H1 (cell line): ENCODE measurements at regions not wholly inside any gene's neighbourhood (a gene's known extent, or its start where the extent isn't known, plus 50 kb on each side); places are given as distances from the start of the nearest gene placed in this dataset.
A peak's percentile ranks its signal among the peaks of the same experiment; 100 is the strongest.

Experiments used
- CTCF ChIA-PET: fragments of 300-600 bp; sonication (Branson Sonifier 250); formaldehyde crosslinking; loops from one replicate; lab custom pipeline; 2021; ENCODE audit not compliant: partially characterized antibody; lab: Charles Lee
- POLR2A ChIA-PET: fragments of 300-600 bp; sonication (Branson Sonifier 250); formaldehyde crosslinking; loops from one replicate; lab custom pipeline; 2021; ENCODE audit warnings: inconsistent platforms; ENCODE audit not compliant: partially characterized antibody; lab: Charles Lee
- DNase-seq, 2 experiments: peaks; one replicate each; pipeline versions ENCODE4 v3.0.0 to v3.0.0-alpha.2; 2010 to 2022; ENCODE audit warnings: low spot score in 2 of 2, low read depth in 1 of 2, mixed read lengths in 1 of 2
- FAIRE-seq: peaks from 2 replicates; lab custom pipeline; 2011; peaks lifted over from hg19 to GRCh38; lab: Jason Lieb, UNC
- H2AFZ ChIP-seq: 2 replicates; pipeline ENCODE4 v1.8.1; 2012; ENCODE audit warnings: low read length, inconsistent platforms
- H2AK5ac ChIP-seq: 2 replicates; pipeline ENCODE4 v1.6.1; 2013; ENCODE audit warnings: low read depth, low read length
- H2BK120ac ChIP-seq: replicated peaks from 2 replicates; pipeline ENCODE3; 2013; ENCODE audit warnings: low read depth, low read length, inconsistent platforms
- H2BK12ac ChIP-seq: 2 replicates; pipeline ENCODE4 v1.6.1; 2013; ENCODE audit warnings: low read depth, low read length
- H2BK15ac ChIP-seq: 2 replicates; pipeline ENCODE4 v1.6.1; 2013; ENCODE audit warnings: low read length
- H2BK20ac ChIP-seq: 2 replicates; pipeline ENCODE4 v1.6.1; 2013; ENCODE audit warnings: low read length
- H2BK5ac ChIP-seq: 2 replicates; pipeline ENCODE4 v1.6.1; 2013; ENCODE audit warnings: low read depth, low read length
- H3K14ac ChIP-seq: 2 replicates; pipeline ENCODE4 v1.6.1; 2013; ENCODE audit warnings: inconsistent platforms; ENCODE audit not compliant: insufficient read length
- H3K18ac ChIP-seq: 2 replicates; pipeline ENCODE4 v1.6.1; 2013; ENCODE audit warnings: low read length; ENCODE audit errors: extremely low read depth
- H3K23ac ChIP-seq: 2 replicates; pipeline ENCODE4 v1.6.1; 2013; ENCODE audit warnings: inconsistent platforms; ENCODE audit not compliant: insufficient read length
- H3K23me2 ChIP-seq: 2 replicates; pipeline ENCODE4 v1.6.1; 2013; ENCODE audit warnings: low read depth, low read length
- H3K27ac ChIP-seq: 2 replicates; pipeline ENCODE4 v1.6.1; 2011; ENCODE audit warnings: low read depth, low read length, inconsistent platforms
- H3K27me3 ChIP-seq, 4 experiments: replicated peaks in 1 of 4; 1 replicate in 1 of 4; 2 replicates in 3 of 4; pipeline versions ENCODE4 v1.6.1 to v1.8.1; 2011 to 2013; ENCODE audit warnings: low read length in 3 of 4, mild to moderate bottlenecking in 3 of 4, inconsistent platforms in 2 of 4, mixed read lengths in 2 of 4, moderate library complexity in 1 of 4; ENCODE audit not compliant: control insufficient read depth in 3 of 4, insufficient read depth in 3 of 4; ENCODE audit errors: extremely low read depth in 1 of 4
- H3K36me3 ChIP-seq, 4 experiments: 2 replicates each; pipeline versions ENCODE4 v1.6.1 to v1.8.1; 2011 to 2013; ENCODE audit warnings: mild to moderate bottlenecking in 4 of 4, low read length in 3 of 4, moderate library complexity in 2 of 4, control low read depth in 1 of 4, inconsistent platforms in 1 of 4; ENCODE audit not compliant: insufficient read depth in 4 of 4, control insufficient read depth in 2 of 4
- H3K4ac ChIP-seq: replicated peaks from 2 replicates; pipeline ENCODE3; 2013; ENCODE audit warnings: low read length, low read depth, mixed read lengths, inconsistent platforms; ENCODE audit not compliant: insufficient read length
- H3K4me1 ChIP-seq, 4 experiments: replicated peaks in 1 of 4; 1 replicate in 1 of 4; 2 replicates in 3 of 4; pipeline versions ENCODE4 v1.6.1 to v1.8.1; 2011 to 2013; ENCODE audit warnings: low read length in 3 of 4, inconsistent platforms in 2 of 4, mixed read lengths in 1 of 4; ENCODE audit not compliant: insufficient read depth in 4 of 4, control insufficient read depth in 3 of 4
- H3K4me2 ChIP-seq, 2 experiments: 2 replicates each; pipeline versions ENCODE4 v1.6.1 to v1.8.1; 2011 to 2013; ENCODE audit warnings: low read depth in 2 of 2, low read length in 2 of 2, control low read depth in 1 of 2, inconsistent platforms in 1 of 2, mild to moderate bottlenecking in 1 of 2; ENCODE audit not compliant: insufficient read depth in 1 of 2
- H3K4me3 ChIP-seq, 4 experiments: fragments of 200-600, 300-600 bp in 1 of 4; sonication (generic), shearing (Covaris generic), sonication (Bioruptor Twin) in 1 of 4; 2 replicates each; pipeline versions ENCODE4 v1.5.1 to v1.8.1; 2011 to 2016; ENCODE audit warnings: low read length in 4 of 4, low read depth in 3 of 4, control low read depth in 2 of 4, inconsistent platforms in 2 of 4, mild to moderate bottlenecking in 2 of 4, mixed read lengths in 1 of 4, moderate library complexity in 1 of 4; ENCODE audit not compliant: insufficient read depth in 2 of 4; ENCODE audit errors: extremely low read depth in 1 of 4
- H3K56ac ChIP-seq: replicated peaks from 2 replicates; pipeline ENCODE3; 2013; ENCODE audit warnings: low read depth, mild to moderate bottlenecking, mixed read lengths, low read length, inconsistent platforms; ENCODE audit not compliant: insufficient read length
- H3K79me1 ChIP-seq: 2 replicates; pipeline ENCODE4 v1.6.1; 2013; ENCODE audit warnings: low read depth, low read length, control low read depth
- H3K79me2 ChIP-seq, 2 experiments: 2 replicates each; pipeline versions ENCODE4 v1.6.1 to v1.8.1; 2012 to 2013; ENCODE audit warnings: low read length in 2 of 2, mild to moderate bottlenecking in 2 of 2, inconsistent platforms in 1 of 2; ENCODE audit not compliant: insufficient read depth in 2 of 2, control insufficient read depth in 1 of 2
- H3K9ac ChIP-seq, 4 experiments: replicated peaks in 1 of 4; 1 replicate in 1 of 4; 2 replicates in 3 of 4; pipeline versions ENCODE4 v1.6.1 to v1.8.1; 2011 to 2013; ENCODE audit warnings: low read depth in 3 of 4, low read length in 3 of 4, control low read depth in 2 of 4, mild to moderate bottlenecking in 2 of 4, moderate library complexity in 2 of 4, inconsistent platforms in 1 of 4; ENCODE audit errors: extremely low read depth in 1 of 4
- H3K9me3 ChIP-seq, 2 experiments: 2 replicates each; pipeline versions ENCODE4 v1.6.1 to v1.8.1; 2012 to 2013; ENCODE audit warnings: mild to moderate bottlenecking in 2 of 2, moderate library complexity in 2 of 2, control low read depth in 1 of 2, inconsistent platforms in 1 of 2, low read depth in 1 of 2, low read length in 1 of 2, mixed read lengths in 1 of 2; ENCODE audit not compliant: insufficient read depth in 2 of 2
- H4K20me1 ChIP-seq, 2 experiments: replicated peaks in 1 of 2; 2 replicates each; pipeline versions ENCODE3 to v1.8.1; 2011 to 2013; ENCODE audit warnings: inconsistent platforms in 2 of 2, low read length in 2 of 2, mild to moderate bottlenecking in 1 of 2; ENCODE audit not compliant: insufficient read depth in 2 of 2, control insufficient read depth in 1 of 2
- H4K5ac ChIP-seq: 2 replicates; pipeline ENCODE4 v1.6.1; 2013; ENCODE audit warnings: low read length, low read depth, mixed read lengths, inconsistent platforms; ENCODE audit not compliant: insufficient read length
- H4K8ac ChIP-seq: 2 replicates; pipeline ENCODE4 v1.8.0; 2013; ENCODE audit warnings: mild to moderate bottlenecking, moderate library complexity, low read length, inconsistent platforms; ENCODE audit not compliant: insufficient read depth; ENCODE audit errors: extremely low read depth
- H4K91ac ChIP-seq: replicated peaks from 2 replicates; pipeline ENCODE3; 2013; ENCODE audit warnings: low read length, mixed read lengths, inconsistent platforms; ENCODE audit not compliant: insufficient read length
- ATF2 ChIP-seq: IDR thresholded peaks from 2 replicates; pipeline ENCODE4 v1.6.1; 2012; ENCODE audit warnings: low read length, inconsistent platforms
- BCL11A ChIP-seq, 2 experiments: IDR thresholded peaks; one replicate each; pipeline ENCODE4 v1.6.1; 2011; ENCODE audit warnings: low read depth in 2 of 2, low read length in 2 of 2, mild to moderate bottlenecking in 2 of 2
- BRCA1 ChIP-seq: IDR thresholded peaks from 2 replicates; pipeline ENCODE4 v1.6.1; 2012; ENCODE audit warnings: low read depth, low read length, improper control_type of control experiment
- CBX5 ChIP-seq: fragments of 300-800, 300-1000 bp; sonication (generic); IDR thresholded peaks from 2 replicates; pipeline ENCODE4 v1.7.1; 2016; ENCODE audit warnings: antibody characterized with exemption, low read length, low read depth
- CEBPB ChIP-seq: IDR thresholded peaks from 2 replicates; pipeline ENCODE4 v1.6.1; 2012; ENCODE audit warnings: low read depth, low read length
- EP300 ChIP-seq, 2 experiments: IDR thresholded peaks; 1 replicate in 1 of 2; 2 replicates in 1 of 2; pipeline ENCODE4 v1.6.1; 2011 to 2012; ENCODE audit warnings: low read depth in 2 of 2, low read length in 2 of 2, mild to moderate bottlenecking in 2 of 2, borderline replicate concordance in 1 of 2, inconsistent platforms in 1 of 2, moderate library complexity in 1 of 2
- RFX5 ChIP-seq: IDR thresholded peaks from 2 replicates; pipeline ENCODE4 v1.6.1; 2011; ENCODE audit warnings: low read depth, low read length, improper control_type of control experiment, borderline replicate concordance
- SP1 ChIP-seq: IDR thresholded peaks from 2 replicates; pipeline ENCODE4 v1.6.1; 2011; ENCODE audit warnings: low read depth, low read length
- TAF1 ChIP-seq: IDR thresholded peaks from 2 replicates; pipeline ENCODE4 v1.6.1; 2011; ENCODE audit warnings: mild to moderate bottlenecking, low read depth, low read length
- YY1 ChIP-seq: IDR thresholded peaks from 2 replicates; pipeline ENCODE4 v1.6.1; 2011; ENCODE audit warnings: low read depth, mild to moderate bottlenecking, low read length
- WGBS, 2 experiments: shearing (Covaris generic) in 1 of 2; methylation state at CpG; one replicate each; pipeline versions ENCODE4 v1.1.6 to v1.1.7; 2013 to 2015; ENCODE audit warnings: low lambda C conversion rate in 2 of 2, mixed read lengths in 2 of 2, inconsistent platforms in 1 of 2, low coverage in 1 of 2, missing lambda C conversion rate in 1 of 2; ENCODE audit not compliant: insufficient replicate concordance in 2 of 2, insufficient coverage in 1 of 2, insufficient read length in 1 of 2; ENCODE audit errors: extremely low coverage in 1 of 2, missing lambda C conversion rate in 1 of 2; 5-methylcytosine and 5-hydroxymethylcytosine counted together
- TF ChIP-seq, protein P1 (sequence below): IDR thresholded peaks from 2 replicates; pipeline ENCODE4 v1.6.1; 2012; ENCODE audit warnings: inconsistent platforms

DNA sequence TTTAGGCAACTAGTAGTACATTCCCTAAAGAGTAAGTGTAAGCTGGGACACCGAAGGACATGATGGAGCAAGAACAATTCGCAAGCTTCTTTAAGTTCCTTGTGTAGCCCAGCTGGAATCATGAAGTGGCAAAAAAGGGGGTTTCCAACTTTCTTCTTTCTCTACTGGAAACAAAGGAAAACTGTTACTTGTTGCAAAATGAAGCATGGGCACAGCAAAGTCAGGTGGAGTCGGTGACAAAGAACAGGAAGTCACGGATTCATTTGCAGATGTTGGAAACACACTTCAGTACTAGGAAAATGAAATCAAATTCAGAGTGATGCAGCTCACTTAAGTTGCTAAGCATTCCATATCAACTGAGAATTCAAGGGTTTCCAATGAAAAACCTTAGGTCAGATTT lies 706.9 kb upstream of the STXBP6 start:
- FAIRE-seq: peak; percentile 19
- Histone ChIP-seq H3K79me1 (no peaks in the 10 kb centered on the region), H2AFZ (no peak overlapping the region), H4K8ac (no peak overlapping the region), H4K5ac (no peak overlapping the region), H3K79me2 (no peaks in the 10 kb centered on the region), H2BK12ac (no peak overlapping the region), H3K23ac (no peak overlapping the region), H4K20me1 (no peaks in the 10 kb centered on the region), H2BK120ac (no peak overlapping the region), H3K23me2 (no peaks in the 10 kb centered on the region), H2BK20ac (no peak overlapping the region; the same call in 1 of the 2 replicates), H3K9me3 (no peaks in the 10 kb centered on the region), H3K14ac (no peak overlapping the region), H3K9ac (no peak overlapping the region), H3K56ac (no peak overlapping the region), H3K27ac (peak overlapping the region; percentile 66), H3K4me3 (peak overlapping the region in 2 of 4 experiments; percentile 4 to 23; a peak in 3 of 8 replicates), H2BK15ac (no peak overlapping the region), H3K27me3 (peaks cover 0 to 1% (median 0%) of the 10 kb centered on the region in 4 experiments; a peak in 1 of 7 replicates), H3K18ac (no peak overlapping the region), H3K4me1 (peaks cover 4 to 9% (median 6%) of the 10 kb centered on the region in 4 experiments; a peak in 4 of 7 replicates), H3K36me3 (no peaks in the 10 kb centered on the region), H3K4ac (no peak overlapping the region), H2BK5ac (peak overlapping the region; percentile 45; the same call in 1 of the 2 replicates), H3K4me2 (peak overlapping the region; percentile 15 to 53; a peak in 3 of 4 replicates), H2AK5ac (no peak overlapping the region), H4K91ac (no peak overlapping the region)
- ChIA-PET POLR2A (no interaction called here), CTCF (interaction anchor here (0.6 to 0.8 kb wide), 2 partner anchors 322 to 457 kb away, joined by 3 read pairs; no protein-coding TSS in a partner anchor)
- 27% methylated on average over 4 of the region's 4 CpGs; no CpG with 5 or more reads in 1 of the 2 experiments for WGBS, 2 experiments
- peak in 1 of 2 experiments; percentile 27 for TF ChIP-seq BCL11A (IDR thresholded peaks at IDR 0.05; ENCODE audit: low read depth in 2 of 2, low read length in 2 of 2)
- TF ChIP-seq BRCA1: no peak
- TF ChIP-seq YY1: 0 out of 2 replicates have a peak, but pooled peaks have one; percentile 3
- TF ChIP-seq, protein P1, sequence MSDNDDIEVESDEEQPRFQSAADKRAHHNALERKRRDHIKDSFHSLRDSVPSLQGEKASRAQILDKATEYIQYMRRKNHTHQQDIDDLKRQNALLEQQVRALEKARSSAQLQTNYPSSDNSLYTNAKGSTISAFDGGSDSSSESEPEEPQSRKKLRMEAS: 0 out of 2 replicates have a peak, but pooled peaks have one; percentile 13
- TF ChIP-seq RFX5: no peak
- TF ChIP-seq ATF2: no peak
- peak in 1 of 2 experiments; percentile 91; a peak in 1 of 3 replicates for TF ChIP-seq EP300 (IDR thresholded peaks at IDR 0.05; ENCODE audit: borderline replicate concordance in 1 of 2, low read depth in 2 of 2, low read length in 2 of 2)
- peak; percentile 35; the same call in 1 of the 2 replicates for TF ChIP-seq SP1
- peak; percentile 16; the same call in 1 of the 2 replicates for TF ChIP-seq CEBPB
- peak; percentile 34; the same call in 1 of the 2 replicates for TF ChIP-seq TAF1
- TF ChIP-seq CBX5: no peak
- peak in 1 of 2 experiments; percentile 17 for DNase-seq
